ENCODE measurements at regions not wholly inside any gene's neighbourhood (a gene's known extent, or its start where the extent isn't known, plus 50 kb on each side); places are given as distances from the start of the nearest gene placed in this dataset.
"Not testable (repeated sequence)": the region's sequence is repeated elsewhere in the genome, so short reads cannot be mapped to it uniquely, and the experiment has no call there.

DNA sequence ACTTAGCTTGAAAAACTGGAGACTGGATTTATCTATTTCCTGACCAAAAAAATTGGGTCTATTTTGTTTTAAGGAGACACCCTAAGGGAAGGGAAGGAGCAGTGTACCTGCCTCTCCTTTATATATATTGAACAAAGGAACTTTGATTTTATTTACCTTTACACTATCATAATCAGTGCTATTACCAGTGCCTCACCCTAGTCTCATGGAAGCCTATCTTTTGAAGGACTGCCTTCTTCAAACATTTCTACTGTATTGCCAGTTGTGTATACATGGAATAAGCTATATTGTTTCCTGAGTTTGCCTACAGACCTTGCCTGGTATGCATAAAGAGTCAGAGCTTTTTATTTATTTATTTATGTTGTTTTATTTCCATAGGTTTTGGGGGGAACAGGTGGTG is 124.9 kb downstream of the UTRN start:
- TF ChIP-seq, protein P1, sequence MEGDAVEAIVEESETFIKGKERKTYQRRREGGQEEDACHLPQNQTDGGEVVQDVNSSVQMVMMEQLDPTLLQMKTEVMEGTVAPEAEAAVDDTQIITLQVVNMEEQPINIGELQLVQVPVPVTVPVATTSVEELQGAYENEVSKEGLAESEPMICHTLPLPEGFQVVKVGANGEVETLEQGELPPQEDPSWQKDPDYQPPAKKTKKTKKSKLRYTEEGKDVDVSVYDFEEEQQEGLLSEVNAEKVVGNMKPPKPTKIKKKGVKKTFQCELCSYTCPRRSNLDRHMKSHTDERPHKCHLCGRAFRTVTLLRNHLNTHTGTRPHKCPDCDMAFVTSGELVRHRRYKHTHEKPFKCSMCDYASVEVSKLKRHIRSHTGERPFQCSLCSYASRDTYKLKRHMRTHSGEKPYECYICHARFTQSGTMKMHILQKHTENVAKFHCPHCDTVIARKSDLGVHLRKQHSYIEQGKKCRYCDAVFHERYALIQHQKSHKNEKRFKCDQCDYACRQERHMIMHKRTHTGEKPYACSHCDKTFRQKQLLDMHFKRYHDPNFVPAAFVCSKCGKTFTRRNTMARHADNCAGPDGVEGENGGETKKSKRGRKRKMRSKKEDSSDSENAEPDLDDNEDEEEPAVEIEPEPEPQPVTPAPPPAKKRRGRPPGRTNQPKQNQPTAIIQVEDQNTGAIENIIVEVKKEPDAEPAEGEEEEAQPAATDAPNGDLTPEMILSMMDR (IDR thresholded peaks at IDR 0.05) = no peak
- no peak overlapping the region for H3K4me3 ChIP-seq
- no peaks in the 10 kb centered on the region for H3K27me3 ChIP-seq
- H3K36me3 ChIP-seq = no peaks in the 10 kb centered on the region
- no peaks in the 10 kb centered on the region for H3K9me3 ChIP-seq
- H3K27ac ChIP-seq = no peak overlapping the region
- no peak for DNase-seq (ENCODE audit: low spot score)
- H3K4me1 ChIP-seq = peaks cover 0 to 23% of the 10 kb centered on the region in 2 donors

DNA sequence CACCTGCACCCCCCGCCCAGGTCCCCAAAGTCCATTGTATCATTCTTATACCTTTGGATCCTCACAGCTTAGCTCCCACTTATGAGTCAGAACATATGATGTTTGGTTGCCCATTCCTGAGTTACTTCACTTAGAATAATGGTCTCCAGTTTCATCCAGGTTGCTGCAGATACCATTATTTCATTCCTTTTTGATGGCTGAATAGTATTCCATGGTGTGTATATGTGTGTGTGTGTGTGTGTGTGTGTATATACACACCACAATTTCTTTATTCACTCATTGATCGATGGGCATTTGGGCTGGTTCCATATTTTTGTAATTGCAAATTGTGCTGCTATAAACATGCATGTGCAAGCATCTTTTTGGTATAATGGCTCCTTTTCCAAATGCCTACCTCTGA is 125.4 kb downstream of the UTRN start:
- H3K36me3 ChIP-seq; H3K4me3 ChIP-seq; DNase-seq (ENCODE audit: low spot score); H3K9me3 ChIP-seq; H3K27ac ChIP-seq; H3K27me3 ChIP-seq: not testable (repeated sequence)
- H3K4me1 ChIP-seq = peaks cover 0 to 28% of the 10 kb centered on the region in 2 donors

DNA sequence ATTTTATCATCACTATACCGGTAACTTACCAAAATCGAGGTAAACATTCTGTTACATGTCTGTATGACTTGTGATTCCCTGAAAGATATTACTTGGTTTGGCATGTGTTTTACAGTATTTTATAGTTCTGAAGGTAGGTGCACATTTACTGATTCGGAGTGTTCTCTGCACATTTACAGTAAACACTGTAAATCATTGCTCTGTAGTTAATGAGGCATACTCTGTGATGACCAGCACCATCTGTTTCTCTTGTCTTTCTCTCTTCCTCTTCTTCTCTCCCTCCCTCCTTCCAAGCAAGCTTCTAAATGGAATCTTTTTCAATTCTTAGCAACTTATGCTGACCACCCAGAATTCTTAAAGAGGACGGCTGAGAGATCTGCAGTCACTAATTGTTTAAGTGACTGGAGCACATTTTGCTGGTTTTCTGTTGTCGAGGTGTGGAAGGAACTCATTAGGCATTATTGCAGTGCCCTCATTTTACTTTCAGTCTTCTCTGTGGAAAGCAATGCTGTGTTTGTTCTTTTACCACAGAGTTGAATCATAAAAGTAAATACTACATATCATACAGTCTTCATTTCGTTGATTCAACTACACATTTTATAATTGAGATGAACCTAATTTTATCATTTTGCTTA is 126.5 kb downstream of the UTRN start:
- TF ChIP-seq, protein P1 (IDR thresholded peaks at IDR 0.05) = no peak
- H3K27ac ChIP-seq = no peak overlapping the region
- no peaks in the 10 kb centered on the region for H3K36me3 ChIP-seq
- peaks cover 0 to 36% of the 10 kb centered on the region in 2 donors for H3K4me1 ChIP-seq
- no peak overlapping the region for H3K4me3 ChIP-seq
- no peak for DNase-seq (ENCODE audit: low spot score)
- no peaks in the 10 kb centered on the region for H3K9me3 ChIP-seq
- no peaks in the 10 kb centered on the region for H3K27me3 ChIP-seq

DNA sequence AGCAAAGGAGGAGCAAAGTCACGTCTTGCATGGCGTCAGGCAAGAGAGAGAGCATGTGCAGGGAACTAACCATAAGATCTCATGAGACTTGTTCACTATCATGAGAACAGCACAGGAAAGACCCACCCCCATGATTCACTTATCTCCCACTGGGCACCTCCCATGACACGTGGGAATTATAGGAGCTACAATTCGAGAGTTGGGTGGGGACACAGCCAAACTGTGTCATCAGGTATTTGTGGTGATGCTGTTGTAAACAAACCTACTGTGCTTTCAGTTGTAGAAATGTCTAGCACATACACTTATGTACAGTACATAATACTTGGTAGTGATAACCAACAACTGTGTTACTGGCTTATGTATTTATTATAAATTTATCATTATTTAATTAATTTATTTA is 128.3 kb downstream of the UTRN start:
- TF ChIP-seq, protein P1 (IDR thresholded peaks at IDR 0.05) = no peak
- no peaks in the 10 kb centered on the region for H3K36me3 ChIP-seq
- no peaks in the 10 kb centered on the region for H3K27me3 ChIP-seq
- peaks cover 0 to 34% of the 10 kb centered on the region in 2 donors for H3K4me1 ChIP-seq
- H3K4me3 ChIP-seq = no peak overlapping the region
- H3K9me3 ChIP-seq = no peaks in the 10 kb centered on the region
- no peak for DNase-seq (ENCODE audit: low spot score)
- no peak overlapping the region for H3K27ac ChIP-seq

DNA sequence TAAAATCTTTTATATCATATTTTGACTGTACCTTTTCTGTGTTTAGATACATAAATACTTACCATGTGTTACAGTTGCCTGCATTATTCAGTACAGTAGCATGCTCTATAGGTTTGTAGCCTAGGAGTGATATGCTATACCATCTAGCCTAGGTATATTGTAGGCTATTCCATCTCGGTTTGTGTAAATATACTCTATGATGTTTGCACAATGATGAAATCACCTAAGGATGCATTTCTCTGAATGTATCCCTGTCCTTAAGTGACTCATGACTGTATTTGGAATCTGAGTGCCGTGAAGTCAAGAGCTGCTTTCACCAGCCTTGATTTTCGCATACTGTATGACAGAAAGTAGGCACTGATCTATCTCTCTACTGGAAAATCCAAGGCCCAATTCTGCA is 129.9 kb downstream of the UTRN start:
- Histone ChIP-seq H3K27ac (no peak overlapping the region), H3K9me3 (no peaks in the 10 kb centered on the region), H3K36me3 (no peaks in the 10 kb centered on the region), H3K4me1 (peaks cover 0 to 29% of the 10 kb centered on the region in 2 donors), H3K27me3 (no peaks in the 10 kb centered on the region), H3K4me3 (no peak overlapping the region)
- TF ChIP-seq, protein P1 (IDR thresholded peaks at IDR 0.05) = no peak
- no peak for DNase-seq (ENCODE audit: low spot score)

DNA sequence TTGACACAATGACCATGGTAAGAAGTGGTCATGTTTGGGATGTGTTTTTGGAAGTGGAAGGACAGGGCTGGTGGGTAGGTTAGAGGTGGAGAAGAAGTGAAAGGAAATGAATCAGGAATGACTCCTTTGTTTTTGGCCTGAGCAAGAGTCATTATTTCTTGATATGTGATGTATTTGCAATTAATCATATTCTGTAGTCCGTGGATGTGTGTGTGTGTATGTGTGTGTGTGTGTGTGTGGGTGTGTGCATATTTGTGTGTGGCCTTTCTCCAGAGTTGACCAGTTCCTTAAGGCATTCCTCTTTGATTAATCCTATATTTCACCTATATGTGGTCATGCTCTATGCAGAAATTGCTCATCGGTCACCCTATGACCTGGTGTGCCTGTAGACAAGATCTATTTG is 130.7 kb downstream of the UTRN start:
- Histone ChIP-seq H3K36me3 (no peaks in the 10 kb centered on the region), H3K4me1 (peaks cover 0 to 29% of the 10 kb centered on the region in 2 donors), H3K4me3 (no peak overlapping the region), H3K9me3 (no peaks in the 10 kb centered on the region), H3K27ac (no peak overlapping the region), H3K27me3 (no peaks in the 10 kb centered on the region)
- TF ChIP-seq, protein P1 (IDR thresholded peaks at IDR 0.05) = no peak
- DNase-seq (ENCODE audit: low spot score) = no peak
